Naive thymus-derived CD8-positive, alpha-beta T cell (primary cell): ENCODE measurements at regions not wholly inside any gene's neighbourhood (a gene's known extent, or its start where the extent isn't known, plus 50 kb on each side); places are given as distances from the start of the nearest gene placed in this dataset.
A peak's percentile ranks its signal among the peaks of the same experiment; 100 is the strongest.

ENCODE experiments used
- ATAC-seq, 2 donors: fragments of 150-1000 bp; cut with Tn5 transposase in 1 of 2; sonication (Bioruptor Pico), chemical (Tn5 transposase) in 1 of 2; 1 replicate in 1 of 2; 2 replicates in 1 of 2; pipeline ENCODE4 v1.10.0; 2021; ENCODE audit warnings: mild to moderate bottlenecking in 2 of 2, moderate library complexity in 2 of 2
- POLR2A ChIA-PET: fragments of 350-600 bp; sonication (Branson Sonifier 250); formaldehyde crosslinking; loops from one replicate; lab custom pipeline; 2021; ENCODE audit warnings: antibody characterized with exemption; lab: Charles Lee
- DNase-seq, 10 donors: peaks; one replicate each; pipeline versions ENCODE4 v3.0.0 to v3.0.0-alpha.2; 2020 to 2022
- H3K27ac Mint-ChIP-seq, 10 donors: one replicate each; pipeline ENCODE4 v1.8.0; 2020 to 2022; ENCODE audit warnings: mild to moderate bottlenecking in 10 of 10, mixed read lengths in 10 of 10, moderate library complexity in 4 of 10, inconsistent platforms in 1 of 10
- H3K27me3 Mint-ChIP-seq, 5 donors: one replicate each; pipeline ENCODE4 v1.8.0; 2021 to 2022; ENCODE audit warnings: mixed read lengths in 5 of 5
- H3K36me3 Mint-ChIP-seq, 3 donors: one replicate each; pipeline ENCODE4 v1.8.0; 2020 to 2022; ENCODE audit warnings: mixed read lengths in 3 of 3, mild to moderate bottlenecking in 2 of 3, inconsistent platforms in 1 of 3
- H3K4me1 Mint-ChIP-seq, 4 donors: one replicate each; pipeline ENCODE4 v1.8.0; 2021 to 2022; ENCODE audit warnings: mixed read lengths in 4 of 4
- H3K4me3 Mint-ChIP-seq, 10 donors: one replicate each; pipeline ENCODE4 v1.8.0; 2020 to 2022; ENCODE audit warnings: mild to moderate bottlenecking in 10 of 10, mixed read lengths in 10 of 10, moderate library complexity in 6 of 10, inconsistent platforms in 1 of 10
- H3K9me3 Mint-ChIP-seq, 9 donors: one replicate each; pipeline ENCODE4 v1.8.0; 2020 to 2022; ENCODE audit warnings: mixed read lengths in 9 of 9, mild to moderate bottlenecking in 3 of 9, inconsistent platforms in 1 of 9, moderate library complexity in 1 of 9

DNA sequence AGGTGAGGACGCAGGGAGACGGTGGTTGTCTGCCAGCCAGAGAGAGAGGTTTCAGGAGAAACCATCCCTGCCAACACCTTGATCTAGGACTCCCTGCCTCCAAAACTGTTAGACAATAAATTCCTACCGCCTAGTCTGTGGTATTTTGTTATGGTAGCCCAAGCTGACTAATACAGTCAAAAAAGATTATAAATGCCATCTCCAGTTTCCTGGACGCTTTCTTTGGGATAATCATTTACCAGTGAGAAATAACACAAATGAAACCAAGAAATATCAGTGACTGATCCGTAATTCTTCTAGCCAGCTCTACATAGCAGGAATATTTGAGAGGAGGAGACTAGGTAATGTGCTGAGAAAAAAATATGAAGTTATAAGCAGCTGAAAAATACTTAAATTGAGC is 707.8 kb upstream of the LMCD1 start:
- Mint-ChIP-seq H3K4me1 (no peaks in the 10 kb centered on the region), H3K9me3 (peaks cover 0 to 2% (median 0%) of the 10 kb centered on the region in 9 donors), H3K36me3 (no peaks in the 10 kb centered on the region), H3K27me3 (peaks cover 0 to 3% (median 0%) of the 10 kb centered on the region in 5 donors), H3K4me3 (no peak overlapping the region), H3K27ac (no peak overlapping the region)
- DNase-seq, result no peak
- ATAC-seq, result no peak
- POLR2A ChIA-PET, result no interaction called here

GRCh38 chr3:7798276-7798675 is 703.3 kb upstream of the LMCD1 start:
- H3K27ac Mint-ChIP-seq, result no peak overlapping the region
- ATAC-seq (no peak), DNase-seq (no peak)
- H3K9me3 Mint-ChIP-seq, result no peaks in the 10 kb centered on the region
- peaks cover 0 to 5% (median 0%) of the 10 kb centered on the region in 4 donors for H3K4me1 Mint-ChIP-seq
- POLR2A ChIA-PET, result no interaction called here
- peaks cover 0 to 3% (median 0%) of the 10 kb centered on the region in 5 donors for H3K27me3 Mint-ChIP-seq
- H3K4me3 Mint-ChIP-seq, result peak overlapping the region in 1 of 10 donors; percentile 21
- H3K36me3 Mint-ChIP-seq, result no peaks in the 10 kb centered on the region

GRCh38 chr3:7800006-7800780 is 701.4 kb upstream of the LMCD1 start:
- Mint-ChIP-seq H3K36me3 (no peaks in the 10 kb centered on the region), H3K4me1 (peaks cover 0 to 5% (median 0%) of the 10 kb centered on the region in 4 donors), H3K4me3 (no peak overlapping the region), H3K27ac (no peak overlapping the region), H3K27me3 (peaks cover 0 to 3% (median 0%) of the 10 kb centered on the region in 5 donors), H3K9me3 (peaks cover 0 to 4% (median 0%) of the 10 kb centered on the region in 9 donors)
- POLR2A ChIA-PET, result no interaction called here
- DNase-seq, result peak in 2 of 10 donors; percentile 16 to 17
- no peak for ATAC-seq

- no peaks in the 10 kb centered on the region for H3K27me3 Mint-ChIP-seq
- H3K36me3 Mint-ChIP-seq, result no peaks in the 10 kb centered on the region
- POLR2A ChIA-PET, result no interaction called here
- DNase-seq (no peak), ATAC-seq (no peak)
- no peaks in the 10 kb centered on the region for H3K4me1 Mint-ChIP-seq
- no peak overlapping the region for H3K4me3 Mint-ChIP-seq
- H3K9me3 Mint-ChIP-seq, result peaks cover 0 to 12% (median 4%) of the 10 kb centered on the region in 9 donors
- H3K27ac Mint-ChIP-seq, result no peak overlapping the region
Measured at GRCh38 chr3:7812490-7812889, 689.1 kb upstream of the LMCD1 start.

GRCh38 chr3:7813365-7813764 is 688.3 kb upstream of the LMCD1 start:
- H3K36me3 Mint-ChIP-seq, result no peaks in the 10 kb centered on the region
- H3K27me3 Mint-ChIP-seq, result no peaks in the 10 kb centered on the region
- no peak for DNase-seq
- H3K4me3 Mint-ChIP-seq, result no peak overlapping the region
- peaks cover 0 to 12% (median 4%) of the 10 kb centered on the region in 9 donors for H3K9me3 Mint-ChIP-seq
- no peak overlapping the region for H3K27ac Mint-ChIP-seq
- POLR2A ChIA-PET, result no interaction called here
- no peaks in the 10 kb centered on the region for H3K4me1 Mint-ChIP-seq
- ATAC-seq, result no peak

GRCh38 chr3:7817239-7817638 is 684.4 kb upstream of the LMCD1 start:
- H3K36me3 Mint-ChIP-seq, result peaks cover 0 to 7% (median 0%) of the 10 kb centered on the region in 3 donors
- no peak overlapping the region for H3K4me3 Mint-ChIP-seq
- H3K27me3 Mint-ChIP-seq, result no peaks in the 10 kb centered on the region
- H3K27ac Mint-ChIP-seq, result no peak overlapping the region
- H3K9me3 Mint-ChIP-seq, result peaks cover 0 to 15% (median 9%) of the 10 kb centered on the region in 9 donors
- no peak for DNase-seq
- no peak for ATAC-seq
- POLR2A ChIA-PET, result no interaction called here
- H3K4me1 Mint-ChIP-seq, result no peaks in the 10 kb centered on the region

- POLR2A ChIA-PET, result no interaction called here
- H3K4me1 Mint-ChIP-seq, result no peaks in the 10 kb centered on the region
- H3K36me3 Mint-ChIP-seq, result peaks cover 0 to 29% (median 3%) of the 10 kb centered on the region in 3 donors
- no peaks in the 10 kb centered on the region for H3K27me3 Mint-ChIP-seq
- no peak overlapping the region for H3K27ac Mint-ChIP-seq
- ATAC-seq, result no peak
- DNase-seq, result no peak
- peaks cover 12 to 42% (median 33%) of the 10 kb centered on the region in 9 donors for H3K9me3 Mint-ChIP-seq
- no peak overlapping the region for H3K4me3 Mint-ChIP-seq
Measured at GRCh38 chr3:7820969-7821368, 680.7 kb upstream of the LMCD1 start.

DNA sequence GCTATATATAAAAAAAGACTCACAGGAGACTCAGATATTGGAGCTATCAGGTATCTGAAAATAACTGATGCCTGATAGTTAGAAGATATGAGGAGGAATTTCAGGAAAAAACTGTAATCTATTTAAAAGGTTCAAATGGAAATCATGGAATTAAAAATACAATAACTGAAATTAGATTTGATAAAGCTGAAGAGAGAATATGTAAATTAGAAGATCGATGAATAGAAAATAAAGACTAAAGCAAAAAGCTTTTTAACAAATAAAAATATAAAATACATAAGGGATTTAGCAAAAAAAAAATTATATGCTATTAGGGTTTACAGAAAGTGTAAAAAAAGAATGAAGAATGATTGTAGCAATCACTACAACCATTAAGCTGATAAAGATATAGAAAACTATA is 679.8 kb upstream of the LMCD1 start:
- Mint-ChIP-seq H3K4me1 (no peaks in the 10 kb centered on the region), H3K9me3 (peaks cover 12 to 49% (median 37%) of the 10 kb centered on the region in 9 donors), H3K27ac (no peak overlapping the region), H3K4me3 (no peak overlapping the region), H3K27me3 (peaks cover 0 to 2% (median 0%) of the 10 kb centered on the region in 5 donors), H3K36me3 (peaks cover 0 to 29% (median 6%) of the 10 kb centered on the region in 3 donors)
- POLR2A ChIA-PET, result no interaction called here
- DNase-seq, result no peak
- ATAC-seq, result no peak

DNA sequence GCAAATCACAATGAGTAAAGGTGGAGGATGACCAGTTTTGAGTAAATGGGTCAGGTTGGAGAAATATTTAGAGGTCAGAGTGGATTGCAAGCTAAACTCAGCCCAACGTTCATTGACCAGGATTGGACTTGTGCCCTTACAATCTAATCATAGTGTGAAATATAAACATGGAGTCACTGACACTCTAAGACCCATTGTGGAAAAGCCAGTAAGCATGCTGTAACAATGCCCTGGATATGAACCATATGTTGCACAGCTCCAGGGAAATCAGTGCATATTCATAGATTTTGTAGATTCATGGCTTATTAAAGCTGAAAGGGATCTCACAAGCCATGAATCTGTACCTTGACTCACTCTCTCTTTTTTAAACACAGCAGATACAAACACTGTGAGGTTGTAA is 660.2 kb upstream of the LMCD1 start:
- H3K4me1 Mint-ChIP-seq, result no peaks in the 10 kb centered on the region
- H3K27me3 Mint-ChIP-seq, result no peaks in the 10 kb centered on the region
- H3K4me3 Mint-ChIP-seq, result no peak overlapping the region
- no peak overlapping the region for H3K27ac Mint-ChIP-seq
- DNase-seq, result no peak
- peaks cover 0 to 6% (median 0%) of the 10 kb centered on the region in 9 donors for H3K9me3 Mint-ChIP-seq
- POLR2A ChIA-PET, result no interaction called here
- no peaks in the 10 kb centered on the region for H3K36me3 Mint-ChIP-seq
- no peak for ATAC-seq

DNA sequence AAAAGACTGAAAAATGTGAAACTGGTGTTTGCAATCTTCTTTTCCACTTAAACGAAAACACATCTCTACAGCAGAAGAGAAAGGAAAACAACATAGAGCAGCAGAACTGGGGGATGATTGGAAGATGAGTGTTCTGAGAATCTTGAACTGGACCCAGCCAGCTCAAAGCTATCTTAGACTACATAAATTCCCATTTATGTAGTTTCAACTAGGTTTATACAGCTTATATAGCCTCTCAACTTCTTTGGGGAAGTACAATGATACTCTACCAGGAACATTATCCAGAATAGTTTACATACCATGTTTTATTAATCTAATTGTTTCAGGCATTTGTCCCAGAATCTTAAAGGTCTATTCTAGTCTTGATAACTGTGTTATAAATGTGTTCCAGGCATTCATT is 658.2 kb upstream of the LMCD1 start:
- H3K27me3 Mint-ChIP-seq, result no peaks in the 10 kb centered on the region
- POLR2A ChIA-PET, result interaction anchor here (0.7 kb wide), 2 partner anchors 17 to 479 kb away, joined by 3 to 5 read pairs; no protein-coding TSS in a partner anchor
- H3K4me3 Mint-ChIP-seq, result no peak overlapping the region
- H3K4me1 Mint-ChIP-seq, result no peaks in the 10 kb centered on the region
- no peak for DNase-seq
- peaks cover 0 to 8% (median 0%) of the 10 kb centered on the region in 9 donors for H3K9me3 Mint-ChIP-seq
- no peak overlapping the region for H3K27ac Mint-ChIP-seq
- no peaks in the 10 kb centered on the region for H3K36me3 Mint-ChIP-seq
- no peak for ATAC-seq

GRCh38 chr3:7847021-7847420 is 654.6 kb upstream of the LMCD1 start:
- H3K9me3 Mint-ChIP-seq, result peaks cover 0 to 4% (median 0%) of the 10 kb centered on the region in 9 donors
- H3K27me3 Mint-ChIP-seq, result no peaks in the 10 kb centered on the region
- H3K4me1 Mint-ChIP-seq, result no peaks in the 10 kb centered on the region
- POLR2A ChIA-PET, result no interaction called here
- no peak overlapping the region for H3K27ac Mint-ChIP-seq
- H3K36me3 Mint-ChIP-seq, result no peaks in the 10 kb centered on the region
- DNase-seq (no peak), ATAC-seq (no peak)
- no peak overlapping the region for H3K4me3 Mint-ChIP-seq

DNA sequence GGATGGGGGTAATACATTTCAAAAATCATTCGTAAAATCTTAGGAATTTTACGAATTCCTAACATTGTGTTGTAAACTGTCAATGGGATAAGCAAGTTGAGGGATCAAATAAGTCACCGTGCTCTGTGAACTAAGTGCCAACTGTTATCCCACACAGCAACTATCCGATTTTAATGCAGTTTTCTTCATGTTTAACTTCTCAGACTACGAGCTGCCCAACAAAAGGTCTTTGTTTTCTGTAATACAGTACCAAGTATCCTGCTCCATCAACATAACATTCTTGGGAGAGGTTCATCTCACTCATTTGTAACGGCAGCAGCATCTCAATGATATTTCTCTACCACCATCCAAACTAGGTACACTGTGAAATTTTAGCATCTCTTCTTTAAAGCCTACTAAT is 654.1 kb upstream of the LMCD1 start:
- POLR2A ChIA-PET, result no interaction called here
- H3K9me3 Mint-ChIP-seq, result peaks cover 0 to 4% (median 0%) of the 10 kb centered on the region in 9 donors
- no peaks in the 10 kb centered on the region for H3K27me3 Mint-ChIP-seq
- H3K4me3 Mint-ChIP-seq, result no peak overlapping the region
- no peak overlapping the region for H3K27ac Mint-ChIP-seq
- H3K36me3 Mint-ChIP-seq, result no peaks in the 10 kb centered on the region
- ATAC-seq, result no peak
- no peak for DNase-seq
- no peaks in the 10 kb centered on the region for H3K4me1 Mint-ChIP-seq

DNA sequence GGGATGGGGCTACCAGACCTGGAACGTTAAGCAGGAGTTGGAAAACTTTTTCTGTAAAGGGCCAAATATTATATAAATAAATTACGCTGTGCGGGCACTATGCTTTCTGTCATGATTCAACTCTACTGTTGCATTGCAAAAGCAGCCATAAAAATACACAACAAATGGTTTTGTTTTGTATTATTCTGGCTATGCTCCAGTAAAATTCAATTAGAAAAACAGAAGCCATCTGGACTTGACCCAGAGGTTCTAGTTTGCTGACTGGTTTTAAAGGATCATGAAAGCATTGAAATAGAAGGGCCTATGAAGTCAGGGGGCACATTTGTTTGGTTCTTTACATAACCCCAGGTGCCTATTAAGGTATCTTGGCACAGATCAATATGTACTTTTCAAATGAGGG is 647.4 kb upstream of the LMCD1 start:
- Mint-ChIP-seq H3K27me3 (peaks cover 0 to 10% (median 1%) of the 10 kb centered on the region in 5 donors), H3K36me3 (no peaks in the 10 kb centered on the region)
- POLR2A ChIA-PET, result no interaction called here

More for the DNA sequence above, 647.4 kb upstream of the LMCD1 start:
- H3K4me3 Mint-ChIP-seq, result no peak overlapping the region
- ATAC-seq, result no peak
- no peak for DNase-seq
- no peak overlapping the region for H3K27ac Mint-ChIP-seq
- H3K9me3 Mint-ChIP-seq, result peaks cover 0 to 9% (median 0%) of the 10 kb centered on the region in 9 donors
- H3K4me1 Mint-ChIP-seq, result peaks cover 0 to 3% (median 0%) of the 10 kb centered on the region in 4 donors
